ENCODE measurements at regions not wholly inside any gene's neighbourhood (a gene's known extent, or its start where the extent isn't known, plus 50 kb on each side); places are given as distances from the start of the nearest gene placed in this dataset.
"Not testable (repeated sequence)": the region's sequence is repeated elsewhere in the genome, so short reads cannot be mapped to it uniquely, and the experiment has no call there.

DNA sequence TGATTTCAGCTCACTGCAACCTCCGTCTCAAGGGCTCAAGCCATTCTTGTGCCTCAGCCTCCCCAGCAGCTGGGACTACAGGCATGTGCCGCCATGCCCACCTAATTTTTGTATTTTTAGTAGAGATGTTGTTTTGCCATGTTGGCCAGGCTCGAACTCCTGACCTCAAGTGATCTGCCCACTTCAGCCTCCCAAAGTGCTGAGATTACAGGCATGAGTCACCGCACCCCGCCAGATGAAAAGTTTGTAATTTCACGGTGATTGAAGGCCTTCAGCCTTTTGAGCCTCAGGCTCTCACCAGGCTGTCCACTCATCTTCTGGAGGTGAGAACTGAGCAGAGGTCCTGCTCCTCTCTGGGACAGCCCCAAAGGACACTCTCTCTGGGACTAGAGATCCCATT lies 103.2 kb downstream of the HIF1AN start:
- DNase-seq (ENCODE audit: low read depth in 2 of 2), result not testable (repeated sequence)

GRCh38 chr10:100642295-100642994 lies 102.9 kb upstream of the PAX2 start:
- no peak for DNase-seq (ENCODE audit: low read depth in 2 of 2)

GRCh38 chr10:100645091-100645490 lies 100.3 kb upstream of the PAX2 start:
- no peak for DNase-seq (ENCODE audit: low read depth in 2 of 2)

DNA sequence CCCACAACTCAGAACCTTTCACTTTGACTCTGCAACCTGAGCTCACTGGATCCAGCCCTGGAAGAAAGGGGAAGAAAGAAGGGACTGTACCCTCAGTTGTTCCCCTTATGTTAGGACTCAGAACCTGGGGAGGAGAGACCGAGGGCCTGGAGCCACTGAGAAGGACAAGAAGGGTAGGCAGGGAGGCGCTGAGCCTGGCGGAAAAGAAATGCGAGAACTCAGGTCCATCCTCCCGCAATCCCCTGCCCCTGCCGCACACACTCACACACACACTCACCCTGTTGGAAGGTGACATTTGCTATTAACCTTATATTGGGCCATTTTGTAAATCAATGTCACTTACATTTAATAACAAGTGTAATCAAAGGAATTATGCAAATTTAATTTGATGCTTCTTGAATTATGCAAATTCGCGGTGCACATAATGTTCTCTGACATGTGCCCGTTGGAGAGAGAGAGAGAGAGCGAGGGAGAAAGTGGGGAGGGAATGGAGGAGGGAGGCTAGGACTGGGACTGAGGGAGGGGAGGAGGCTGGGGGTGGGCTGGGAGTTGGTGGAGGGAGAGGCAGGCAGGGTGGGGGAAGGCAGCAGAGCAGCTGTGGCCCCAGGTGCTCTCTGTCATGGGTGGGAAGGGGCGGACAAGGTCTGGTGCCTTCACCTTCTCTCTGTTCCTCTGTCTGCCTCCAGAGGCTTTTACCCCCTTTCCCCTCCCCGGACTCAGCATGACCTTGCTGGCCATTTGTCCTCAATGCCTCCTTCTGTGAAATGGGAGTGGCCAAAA lies 99.6 kb upstream of the PAX2 start:
- DNase-seq (ENCODE audit: low read depth in 2 of 2), result no peak

DNA sequence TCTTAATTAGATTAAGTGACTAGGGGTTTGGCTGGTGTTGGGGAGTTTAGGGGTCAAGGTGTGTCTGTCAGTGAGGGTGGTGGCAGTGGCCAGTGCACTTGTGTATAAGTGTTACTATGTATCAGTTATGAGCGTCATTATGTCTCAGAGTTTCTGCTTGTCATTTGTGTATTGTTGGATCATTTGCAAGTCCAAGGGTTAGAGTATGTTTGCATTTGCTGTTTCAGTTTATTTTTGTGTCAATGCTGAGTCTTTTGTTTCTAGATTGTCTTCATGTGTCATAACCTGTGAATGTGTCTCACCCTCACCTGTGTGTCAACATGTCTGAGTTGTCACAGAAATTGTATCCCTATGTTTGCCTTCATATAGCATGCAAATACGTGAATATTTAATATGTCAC lies 97.5 kb upstream of the PAX2 start:
- DNase-seq (ENCODE audit: low read depth in 2 of 2), result no peak

DNA sequence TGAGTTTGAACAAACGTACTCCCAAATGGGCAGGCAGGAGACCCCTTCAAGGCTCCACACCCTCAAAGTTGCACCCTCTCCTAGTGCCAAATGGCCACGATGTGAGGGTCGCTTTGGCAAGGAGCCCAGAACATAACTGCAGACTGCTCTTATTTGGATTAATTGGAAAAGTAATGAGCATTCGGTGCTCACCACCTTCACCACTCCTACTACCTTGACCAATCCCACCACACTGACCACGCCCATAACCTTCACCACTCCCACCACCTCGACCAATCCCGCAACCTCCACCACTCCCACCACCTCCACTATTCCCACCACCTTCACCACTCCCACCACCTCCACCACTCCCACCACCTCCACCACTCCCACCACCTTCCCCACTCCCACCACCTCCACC lies 94.7 kb upstream of the PAX2 start:
- DNase-seq (ENCODE audit: low read depth in 2 of 2), result no peak

- not testable (repeated sequence) for DNase-seq (ENCODE audit: low read depth in 2 of 2)
Observed at GRCh38 chr10:100651099-100651498, 94.3 kb upstream of the PAX2 start.

GRCh38 chr10:100651916-100652315 lies 93.5 kb upstream of the PAX2 start:
- no peak for DNase-seq (ENCODE audit: low read depth in 2 of 2)

GRCh38 chr10:100652406-100653135 lies 92.8 kb upstream of the PAX2 start:
- DNase-seq (ENCODE audit: low read depth in 2 of 2), result no peak

- DNase-seq (ENCODE audit: low read depth in 2 of 2), result no peak
Observed at GRCh38 chr10:100653238-100653956, 92.0 kb upstream of the PAX2 start.

DNA sequence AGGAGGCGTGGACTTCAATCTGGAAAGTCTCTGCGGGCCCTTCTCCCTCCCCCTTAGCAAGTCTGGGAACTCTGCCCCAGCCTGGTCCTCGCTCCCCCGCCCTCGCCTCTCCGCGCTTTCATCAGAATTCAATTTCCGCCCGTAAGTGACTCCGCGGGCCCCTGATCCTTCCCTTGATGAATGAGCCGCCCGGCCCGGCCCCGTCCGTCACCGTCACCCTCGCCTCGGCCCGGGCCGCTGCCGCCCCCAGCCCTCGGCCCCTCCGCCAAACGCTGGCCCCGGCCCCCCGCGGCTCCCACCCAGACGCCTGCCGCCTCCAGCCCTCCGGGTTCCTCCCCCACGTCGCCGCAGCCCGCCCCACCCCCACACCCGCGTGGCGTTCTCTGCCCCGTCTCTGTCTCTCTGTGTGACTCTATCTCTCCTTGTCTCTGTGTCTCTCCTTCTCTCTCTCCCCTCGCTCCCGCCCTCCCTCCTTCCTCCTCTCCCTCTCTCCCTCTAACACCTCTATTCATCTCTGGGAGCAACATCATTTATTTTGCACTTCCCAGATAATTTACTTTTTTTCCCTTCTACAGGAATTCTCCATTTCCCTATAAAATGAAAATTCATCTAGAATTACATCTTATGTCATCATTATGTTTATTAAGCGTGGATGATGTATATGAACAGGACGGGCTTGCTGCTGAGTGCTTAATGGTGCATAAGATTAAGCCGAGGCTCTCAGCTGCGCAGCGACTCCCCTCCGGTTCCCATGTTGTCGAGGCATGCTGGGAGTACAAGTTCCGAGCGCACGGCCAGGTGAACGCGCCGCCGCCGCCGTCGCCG lies 91.2 kb upstream of the PAX2 start:
- DNase-seq (ENCODE audit: low read depth in 2 of 2), result peak; percentile 42 to 44

DNA sequence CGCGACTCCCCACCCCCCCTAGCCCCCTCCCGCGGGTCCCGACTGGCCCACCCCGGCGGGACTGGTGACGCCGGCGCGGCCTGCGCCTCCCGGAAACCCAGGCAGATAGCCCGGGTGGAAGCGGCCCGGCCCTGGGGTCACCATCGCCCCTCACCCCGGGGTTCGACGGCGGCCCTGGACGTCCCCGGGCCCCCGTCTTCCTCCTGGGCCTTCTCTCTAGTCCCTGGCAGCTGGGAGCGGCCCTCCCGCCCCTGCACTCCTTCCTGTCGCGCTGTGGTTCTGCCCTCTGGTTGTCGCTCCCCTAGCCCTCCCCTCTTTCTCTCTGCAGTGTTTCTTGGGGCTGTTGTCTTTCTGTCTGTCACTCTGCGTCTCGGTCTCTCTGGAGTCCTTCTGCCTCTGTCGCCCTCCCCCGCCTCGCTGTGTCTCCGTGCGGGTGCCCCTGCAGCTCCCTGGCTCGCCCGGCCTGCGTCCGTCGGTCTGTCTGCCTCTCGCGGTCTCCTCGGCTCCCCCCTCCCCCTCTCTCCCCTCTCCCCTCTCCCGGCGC lies 90.5 kb upstream of the PAX2 start:
- DNase-seq (ENCODE audit: low read depth in 2 of 2), result peak in 1 of 2 donors; percentile 18

DNA sequence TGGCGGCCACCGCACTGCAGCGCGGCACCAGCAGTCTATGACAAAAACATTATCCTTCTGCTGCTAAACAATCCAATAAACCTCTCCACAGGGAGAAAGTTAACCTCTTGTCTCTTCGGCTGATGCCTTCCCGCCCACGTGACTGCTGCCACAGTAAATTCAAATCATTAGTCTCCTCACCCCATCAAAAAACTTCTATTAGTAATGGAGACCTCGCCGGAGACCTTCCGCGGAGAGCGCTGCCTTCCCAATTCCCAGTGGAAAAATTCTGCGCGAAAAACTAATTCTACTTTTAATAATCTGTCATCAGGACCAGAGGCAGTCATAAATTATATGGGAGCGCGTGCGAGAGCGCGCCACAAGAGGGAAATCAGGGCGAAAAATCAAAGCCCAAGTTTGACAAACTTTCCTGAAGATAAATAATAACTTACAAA lies 90.0 kb upstream of the PAX2 start:
- DNase-seq (ENCODE audit: low read depth in 2 of 2), result no peak

GRCh38 chr10:100655760-100656421 lies 89.5 kb upstream of the PAX2 start:
- DNase-seq (ENCODE audit: low read depth in 2 of 2), result peak in 1 of 2 donors; percentile 14

GRCh38 chr10:100656454-100656853 lies 88.9 kb upstream of the PAX2 start:
- no peak for DNase-seq (ENCODE audit: low read depth in 2 of 2)

DNA sequence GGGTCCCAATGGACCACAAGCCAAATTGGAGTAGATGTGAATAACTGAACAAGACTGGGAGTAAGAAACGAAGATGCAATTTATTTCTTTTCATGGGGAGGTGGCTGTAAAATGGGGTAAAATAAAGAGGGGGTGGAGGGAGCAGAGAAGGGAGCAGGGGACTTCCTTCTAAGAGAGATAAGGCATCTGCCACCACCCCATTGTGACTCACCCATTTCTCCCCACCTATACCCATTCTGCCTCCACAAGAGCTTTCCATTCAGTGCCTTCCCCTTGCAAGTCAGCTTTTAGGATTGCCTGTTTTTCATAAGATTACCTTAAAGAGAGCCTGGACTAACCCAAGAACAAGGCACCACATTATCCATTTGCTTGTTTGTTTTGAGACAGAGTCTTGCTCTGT lies 87.1 kb upstream of the PAX2 start:
- no peak for DNase-seq (ENCODE audit: low read depth in 2 of 2)

GRCh38 chr10:100659361-100660098 lies 85.9 kb upstream of the PAX2 start:
- no peak for DNase-seq (ENCODE audit: low read depth in 2 of 2)

- DNase-seq (ENCODE audit: low read depth in 2 of 2), result no peak
Observed at GRCh38 chr10:100660365-100660764, 85.0 kb upstream of the PAX2 start.

- no peak for DNase-seq (ENCODE audit: low read depth in 2 of 2)
Observed at GRCh38 chr10:100660945-100661344, 84.4 kb upstream of the PAX2 start.

DNA sequence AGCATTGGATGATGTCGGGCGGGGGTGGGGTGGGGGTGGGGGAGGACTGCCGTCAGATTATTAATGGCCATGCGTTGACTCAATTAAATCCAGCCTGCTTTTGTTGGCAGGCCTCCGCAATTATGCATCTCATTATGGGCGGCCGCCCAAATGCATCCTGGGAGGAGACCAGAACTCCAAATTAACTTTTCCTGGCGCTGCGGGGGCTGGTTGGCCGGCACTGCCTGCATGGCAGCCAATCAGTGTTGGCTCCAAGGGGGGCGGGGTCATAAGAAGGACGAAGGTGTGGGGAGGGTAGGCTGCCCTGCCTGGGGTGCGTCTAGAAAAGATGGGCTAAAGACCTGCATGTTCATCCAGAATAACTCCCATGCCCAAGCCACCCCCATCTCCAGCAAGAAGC lies 83.9 kb upstream of the PAX2 start:
- no peak for DNase-seq (ENCODE audit: low read depth in 2 of 2)

Measured in stimulated activated CD4-positive, alpha-beta T cell treated with anti-CD3 and anti-CD28 coated beads, Interleukin-1b, Interleukin-23, amount 100 ng/mL, for 4 hours (primary cell).